H9 (cell line): ENCODE measurements at regions not wholly inside any gene's neighbourhood (a gene's known extent, or its start where the extent isn't known, plus 50 kb on each side); places are given as distances from the start of the nearest gene placed in this dataset.

Experiments
- DNase-seq: peaks from one replicate; pipeline ENCODE4 v3.0.0-alpha.2; 2017
- H2AFZ ChIP-seq: one replicate; pipeline ENCODE4 v1.6.1; 2013; ENCODE audit warnings: mild to moderate bottlenecking, low read length, control low read depth, moderate library complexity
- H2AK5ac ChIP-seq: 2 replicates; pipeline ENCODE4 v1.6.1; 2013; ENCODE audit warnings: low read length, control low read depth, mixed read lengths; ENCODE audit not compliant: insufficient read length
- H2BK120ac ChIP-seq: one replicate; pipeline ENCODE4 v1.6.1; 2013; ENCODE audit warnings: low read depth, mild to moderate bottlenecking, low read length, control low read depth, inconsistent platforms; ENCODE audit not compliant: poor library complexity, severe bottlenecking
- H2BK12ac ChIP-seq: 2 replicates; pipeline ENCODE4 v1.6.1; 2013; ENCODE audit warnings: low read length, control low read depth, mixed read lengths, low read depth; ENCODE audit not compliant: insufficient read length
- H2BK15ac ChIP-seq: 2 replicates; pipeline ENCODE4 v1.6.1; 2013; ENCODE audit warnings: low read depth, low read length, control low read depth
- H2BK20ac ChIP-seq: one replicate; pipeline ENCODE4 v1.6.1; 2013; ENCODE audit warnings: low read depth, mild to moderate bottlenecking, low read length, control low read depth, inconsistent platforms; ENCODE audit not compliant: poor library complexity, severe bottlenecking
- H2BK5ac ChIP-seq: 2 replicates; pipeline ENCODE4 v1.6.1; 2013; ENCODE audit warnings: low read length, control low read depth, mixed read lengths; ENCODE audit not compliant: insufficient read length
- H3K14ac ChIP-seq: 2 replicates; pipeline ENCODE4 v1.6.1; 2013; ENCODE audit warnings: low read length, control low read depth; ENCODE audit not compliant: insufficient read depth
- H3K18ac ChIP-seq: 2 replicates; pipeline ENCODE4 v1.6.1; 2013; ENCODE audit warnings: low read depth, mild to moderate bottlenecking, mixed read lengths, low read length, control low read depth; ENCODE audit not compliant: insufficient read length
- H3K23ac ChIP-seq: 2 replicates; pipeline ENCODE4 v1.6.1; 2013; ENCODE audit warnings: low read length, control low read depth, mixed read lengths, low read depth; ENCODE audit not compliant: insufficient read length
- H3K23me2 ChIP-seq: 2 replicates; pipeline ENCODE4 v1.6.1; 2013; ENCODE audit warnings: low read depth, mild to moderate bottlenecking, mixed read lengths, low read length, control low read depth; ENCODE audit not compliant: insufficient read length, poor library complexity, severe bottlenecking
- H3K27ac ChIP-seq: 2 replicates; pipeline ENCODE4 v1.5.1; 2013; ENCODE audit warnings: low read length, control low read depth, mixed read lengths, low read depth; ENCODE audit not compliant: insufficient read length
- H3K27me3 ChIP-seq: 2 replicates; pipeline ENCODE4 v1.6.1; 2013; ENCODE audit warnings: low read length, control low read depth, inconsistent platforms; ENCODE audit not compliant: insufficient read depth
- H3K4ac ChIP-seq: 2 replicates; pipeline ENCODE4 v1.6.1; 2013; ENCODE audit warnings: low read depth, mild to moderate bottlenecking, control low read depth, inconsistent platforms, low read length, moderate library complexity
- H3K4me1 ChIP-seq: 2 replicates; pipeline ENCODE4 v1.6.1; 2013; ENCODE audit warnings: low read length, control low read depth, inconsistent platforms; ENCODE audit not compliant: insufficient read depth
- H3K4me2 ChIP-seq: 2 replicates; pipeline ENCODE4 v1.6.1; 2013; ENCODE audit warnings: low read length, control low read depth, mixed read lengths; ENCODE audit not compliant: insufficient read length, insufficient read depth
- H3K56ac ChIP-seq: 2 replicates; pipeline ENCODE4 v1.6.1; 2013; ENCODE audit warnings: low read depth, mild to moderate bottlenecking, mixed read lengths, low read length, control low read depth; ENCODE audit not compliant: insufficient read length
- H3K79me1 ChIP-seq: 2 replicates; pipeline ENCODE4 v1.6.1; 2013; ENCODE audit warnings: low read depth, mild to moderate bottlenecking, moderate library complexity, low read length, control low read depth, inconsistent platforms; ENCODE audit not compliant: insufficient read depth, poor library complexity, severe bottlenecking
- H3K79me2 ChIP-seq: 2 replicates; pipeline ENCODE4 v1.6.1; 2013; ENCODE audit warnings: low read length, control low read depth, inconsistent platforms; ENCODE audit not compliant: insufficient read depth
- H3K9ac ChIP-seq: 2 replicates; pipeline ENCODE4 v1.6.1; 2013; ENCODE audit warnings: low read length, control low read depth, mixed read lengths; ENCODE audit not compliant: insufficient read length; ENCODE audit errors: extremely low read depth
- H3K9me3 ChIP-seq: one replicate; pipeline ENCODE4 v1.6.1; 2013; ENCODE audit warnings: low read depth, low read length, inconsistent platforms; ENCODE audit not compliant: control insufficient read depth
- H3T11ph ChIP-seq: one replicate; pipeline ENCODE4 v1.6.1; 2013; ENCODE audit warnings: mild to moderate bottlenecking, low read length, control low read depth, inconsistent platforms
- H4K20me1 ChIP-seq: one replicate; pipeline ENCODE4 v1.6.1; 2013; ENCODE audit not compliant: control insufficient read depth, insufficient read length, insufficient read depth
- H4K5ac ChIP-seq: 2 replicates; pipeline ENCODE4 v1.6.1; 2013; ENCODE audit warnings: low read depth, mild to moderate bottlenecking, mixed read lengths, low read length, control low read depth; ENCODE audit not compliant: insufficient read length
- H4K8ac ChIP-seq: replicated peaks from 2 replicates; pipeline ENCODE4 v1.6.1; 2013; ENCODE audit warnings: low read length, control low read depth, mixed read lengths, low read depth; ENCODE audit not compliant: insufficient read length
- H4K91ac ChIP-seq: 2 replicates; pipeline ENCODE4 v1.6.1; 2013; ENCODE audit warnings: low read depth, mild to moderate bottlenecking, moderate library complexity, mixed read lengths, low read length, control low read depth; ENCODE audit not compliant: insufficient read length
- H3K27ac Mint-ChIP-seq, 3 experiments: 2 replicates in 2 of 3; 3 replicates in 1 of 3; pipeline ENCODE4 v1.8.0; 2020 to 2021; ENCODE audit warnings: mixed read lengths in 3 of 3, mild to moderate bottlenecking in 1 of 3, moderate library complexity in 1 of 3
- H3K27me3 Mint-ChIP-seq: 2 replicates; pipeline ENCODE4 v1.8.0; 2021; ENCODE audit warnings: low read depth, mild to moderate bottlenecking, moderate library complexity, mixed read lengths
- H3K36me3 Mint-ChIP-seq, 3 experiments: 2 replicates in 2 of 3; 3 replicates in 1 of 3; pipeline ENCODE4 v1.8.0; 2020 to 2021; ENCODE audit warnings: low read depth in 3 of 3, mixed read lengths in 3 of 3; ENCODE audit not compliant: insufficient read depth in 1 of 3
- H3K4me1 Mint-ChIP-seq, 2 experiments: 2 replicates each; pipeline ENCODE4 v1.8.0; 2020; ENCODE audit warnings: mixed read lengths in 2 of 2
- H3K4me3 Mint-ChIP-seq, 2 experiments: 2 replicates in 1 of 2; 3 replicates in 1 of 2; pipeline ENCODE4 v1.8.0; 2020 to 2021; ENCODE audit warnings: mild to moderate bottlenecking in 2 of 2, mixed read lengths in 2 of 2, moderate library complexity in 1 of 2
- H3K9me3 Mint-ChIP-seq, 2 experiments: 2 replicates in 1 of 2; 3 replicates in 1 of 2; pipeline ENCODE4 v1.8.0; 2020; ENCODE audit warnings: mild to moderate bottlenecking in 2 of 2, mixed read lengths in 2 of 2, moderate library complexity in 1 of 2
- WGBS: extraction: QIAGEN DNeasy Blood & Tissue Kit; methylation state at CpG from one replicate; pipeline ENCODE4 v1.1.7; 2013; ENCODE audit warnings: missing lambda C conversion rate, low lambda C conversion rate, mixed read lengths; ENCODE audit not compliant: insufficient read length; ENCODE audit errors: extremely low coverage; 5-methylcytosine and 5-hydroxymethylcytosine counted together
- TF ChIP-seq, protein P1 (sequence below): fragments of 200-600 bp; sonication (generic); conservative IDR thresholded peaks from 3 replicates; pipeline ENCODE4 v1.8.0; 2021; ENCODE audit warnings: antibody characterized with exemption, mild to moderate bottlenecking

DNA sequence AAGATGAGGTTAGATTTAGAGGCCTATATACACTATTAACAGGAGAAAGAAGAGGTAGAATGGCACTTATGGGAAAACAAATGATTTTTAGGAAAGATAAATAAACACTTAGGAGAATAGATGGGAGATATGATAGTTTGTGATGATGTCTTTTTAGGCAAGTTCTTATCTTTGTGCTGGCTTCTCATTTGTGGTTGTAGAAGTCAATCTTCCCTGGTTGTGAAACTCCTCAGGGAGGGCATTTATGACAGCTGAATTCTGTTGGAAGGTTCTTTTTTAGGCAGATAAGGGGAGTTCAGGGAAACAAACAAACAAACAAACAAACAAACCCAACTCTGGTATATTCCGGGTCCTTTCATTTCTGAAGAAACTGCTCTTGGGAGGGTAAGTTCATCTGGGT lies 311.8 kb downstream of the AEBP2 start:
- TF ChIP-seq, protein P1, sequence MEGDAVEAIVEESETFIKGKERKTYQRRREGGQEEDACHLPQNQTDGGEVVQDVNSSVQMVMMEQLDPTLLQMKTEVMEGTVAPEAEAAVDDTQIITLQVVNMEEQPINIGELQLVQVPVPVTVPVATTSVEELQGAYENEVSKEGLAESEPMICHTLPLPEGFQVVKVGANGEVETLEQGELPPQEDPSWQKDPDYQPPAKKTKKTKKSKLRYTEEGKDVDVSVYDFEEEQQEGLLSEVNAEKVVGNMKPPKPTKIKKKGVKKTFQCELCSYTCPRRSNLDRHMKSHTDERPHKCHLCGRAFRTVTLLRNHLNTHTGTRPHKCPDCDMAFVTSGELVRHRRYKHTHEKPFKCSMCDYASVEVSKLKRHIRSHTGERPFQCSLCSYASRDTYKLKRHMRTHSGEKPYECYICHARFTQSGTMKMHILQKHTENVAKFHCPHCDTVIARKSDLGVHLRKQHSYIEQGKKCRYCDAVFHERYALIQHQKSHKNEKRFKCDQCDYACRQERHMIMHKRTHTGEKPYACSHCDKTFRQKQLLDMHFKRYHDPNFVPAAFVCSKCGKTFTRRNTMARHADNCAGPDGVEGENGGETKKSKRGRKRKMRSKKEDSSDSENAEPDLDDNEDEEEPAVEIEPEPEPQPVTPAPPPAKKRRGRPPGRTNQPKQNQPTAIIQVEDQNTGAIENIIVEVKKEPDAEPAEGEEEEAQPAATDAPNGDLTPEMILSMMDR: no peak
- Histone ChIP-seq H4K5ac (no peak overlapping the region), H3K4me1 (no peaks in the 10 kb centered on the region), H4K91ac (no peak overlapping the region), H3K23me2 (no peaks in the 10 kb centered on the region), H2AK5ac (no peak overlapping the region), H2BK20ac (no peak overlapping the region), H2BK15ac (no peak overlapping the region), H3K4me2 (no peak overlapping the region), H4K20me1 (no peaks in the 10 kb centered on the region), H3K27ac (no peak overlapping the region), H2BK120ac (no peak overlapping the region), H2BK12ac (no peak overlapping the region), H2BK5ac (no peak overlapping the region), H3K14ac (no peak overlapping the region), H3K27me3 (no peaks in the 10 kb centered on the region), H3K56ac (no peak overlapping the region), H3K18ac (no peak overlapping the region), H4K8ac (no peak overlapping the region), H3K9ac (no peak overlapping the region), H3K79me1 (no peaks in the 10 kb centered on the region), H2AFZ (no peak overlapping the region), H3K4ac (no peak overlapping the region), H3K9me3 (no peaks in the 10 kb centered on the region), H3K79me2 (no peaks in the 10 kb centered on the region), H3K23ac (no peak overlapping the region), H3T11ph (no peak overlapping the region)
- no peak overlapping the region for H3K27ac Mint-ChIP-seq
- no peaks in the 10 kb centered on the region for H3K4me1 Mint-ChIP-seq
- no peaks in the 10 kb centered on the region for H3K27me3 Mint-ChIP-seq
- peaks cover 6 to 20% of the 10 kb centered on the region in 2 experiments for H3K9me3 Mint-ChIP-seq
- WGBS: no CpG with 5 or more reads among the region's 1 CpG
- peaks cover 0 to 16% (median 1%) of the 10 kb centered on the region in 3 experiments; a peak in 4 of 7 replicates for H3K36me3 Mint-ChIP-seq
- DNase-seq: no peak
- H3K4me3 Mint-ChIP-seq: no peak overlapping the region
